PFSK-1 (cell line): ENCODE measurements at regions not wholly inside any gene's neighbourhood (a gene's known extent, or its start where the extent isn't known, plus 50 kb on each side); places are given as distances from the start of the nearest gene placed in this dataset.

Source experiments
- FOXP2 ChIP-seq: optimal IDR thresholded peaks from 2 replicates; pipeline ENCODE3; 2011; ENCODE audit warnings: borderline replicate concordance, control low read depth, inconsistent platforms; ENCODE audit not compliant: insufficient read depth; ENCODE audit errors: extremely low read length, extremely low read depth
- POLR2AphosphoS5 ChIP-seq: IDR thresholded peaks from 2 replicates; pipeline ENCODE4 v1.6.1; 2012; ENCODE audit warnings: low read depth, mild to moderate bottlenecking, control low read depth, low read length, moderate library complexity
- SIN3A ChIP-seq: IDR thresholded peaks from 2 replicates; pipeline ENCODE4 v1.6.1; 2012; ENCODE audit warnings: mild to moderate bottlenecking, low read length, moderate library complexity, borderline replicate concordance; ENCODE audit not compliant: insufficient read depth
- TAF1 ChIP-seq: IDR thresholded peaks from 2 replicates; pipeline ENCODE4 v1.6.1; 2012; ENCODE audit warnings: low read length, control low read depth, borderline replicate concordance; ENCODE audit not compliant: insufficient read depth
- TF ChIP-seq, protein P1 (sequence below), 2 experiments: IDR thresholded peaks; 2 replicates each; pipeline versions ENCODE4 v1.6.1 to v1.8.0; 2011 to 2012; ENCODE audit warnings: low read depth in 2 of 2, low read length in 2 of 2, control low read depth in 1 of 2, inconsistent platforms in 1 of 2, mild to moderate bottlenecking in 1 of 2, moderate library complexity in 1 of 2; ENCODE audit not compliant: insufficient read depth in 1 of 2

DNA sequence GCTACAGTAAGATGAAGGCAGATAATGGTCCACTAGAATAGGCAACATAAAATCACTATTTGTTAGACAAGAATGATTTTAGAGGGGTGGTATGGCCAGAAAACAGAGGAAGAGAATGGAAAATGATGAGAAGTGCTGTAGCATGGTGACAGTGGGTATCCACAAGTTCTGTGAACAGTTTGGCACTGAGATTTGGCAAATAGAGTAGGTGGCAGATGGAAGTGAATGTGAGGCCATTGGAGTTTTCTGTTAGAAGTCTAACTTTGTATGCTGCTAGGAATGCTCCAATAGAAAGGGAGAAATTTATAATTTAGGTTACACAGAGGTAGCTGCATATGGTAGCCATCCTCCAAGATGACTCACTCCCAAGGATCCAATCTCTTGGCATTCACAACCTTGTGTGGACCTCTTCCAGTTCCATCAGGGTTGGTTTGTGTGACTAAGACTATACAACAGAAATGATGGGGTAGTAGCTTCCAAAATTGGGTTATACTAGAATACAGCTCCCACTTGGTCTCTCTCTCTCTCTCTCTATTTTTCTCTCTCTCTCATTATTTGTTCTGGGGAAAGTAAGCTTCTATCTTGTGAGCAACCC lies 646.9 kb upstream of the ZNF608 start:
- TF ChIP-seq TAF1 (no peak), SIN3A (no peak), FOXP2 (no peak), POLR2AphosphoS5 (no peak)
- TF ChIP-seq, protein P1, sequence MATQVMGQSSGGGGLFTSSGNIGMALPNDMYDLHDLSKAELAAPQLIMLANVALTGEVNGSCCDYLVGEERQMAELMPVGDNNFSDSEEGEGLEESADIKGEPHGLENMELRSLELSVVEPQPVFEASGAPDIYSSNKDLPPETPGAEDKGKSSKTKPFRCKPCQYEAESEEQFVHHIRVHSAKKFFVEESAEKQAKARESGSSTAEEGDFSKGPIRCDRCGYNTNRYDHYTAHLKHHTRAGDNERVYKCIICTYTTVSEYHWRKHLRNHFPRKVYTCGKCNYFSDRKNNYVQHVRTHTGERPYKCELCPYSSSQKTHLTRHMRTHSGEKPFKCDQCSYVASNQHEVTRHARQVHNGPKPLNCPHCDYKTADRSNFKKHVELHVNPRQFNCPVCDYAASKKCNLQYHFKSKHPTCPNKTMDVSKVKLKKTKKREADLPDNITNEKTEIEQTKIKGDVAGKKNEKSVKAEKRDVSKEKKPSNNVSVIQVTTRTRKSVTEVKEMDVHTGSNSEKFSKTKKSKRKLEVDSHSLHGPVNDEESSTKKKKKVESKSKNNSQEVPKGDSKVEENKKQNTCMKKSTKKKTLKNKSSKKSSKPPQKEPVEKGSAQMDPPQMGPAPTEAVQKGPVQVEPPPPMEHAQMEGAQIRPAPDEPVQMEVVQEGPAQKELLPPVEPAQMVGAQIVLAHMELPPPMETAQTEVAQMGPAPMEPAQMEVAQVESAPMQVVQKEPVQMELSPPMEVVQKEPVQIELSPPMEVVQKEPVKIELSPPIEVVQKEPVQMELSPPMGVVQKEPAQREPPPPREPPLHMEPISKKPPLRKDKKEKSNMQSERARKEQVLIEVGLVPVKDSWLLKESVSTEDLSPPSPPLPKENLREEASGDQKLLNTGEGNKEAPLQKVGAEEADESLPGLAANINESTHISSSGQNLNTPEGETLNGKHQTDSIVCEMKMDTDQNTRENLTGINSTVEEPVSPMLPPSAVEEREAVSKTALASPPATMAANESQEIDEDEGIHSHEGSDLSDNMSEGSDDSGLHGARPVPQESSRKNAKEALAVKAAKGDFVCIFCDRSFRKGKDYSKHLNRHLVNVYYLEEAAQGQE (IDR thresholded peaks at IDR 0.05; ENCODE audit: insufficient read depth in 1 of 2, low read depth in 2 of 2, low read length in 2 of 2): no peak

DNA sequence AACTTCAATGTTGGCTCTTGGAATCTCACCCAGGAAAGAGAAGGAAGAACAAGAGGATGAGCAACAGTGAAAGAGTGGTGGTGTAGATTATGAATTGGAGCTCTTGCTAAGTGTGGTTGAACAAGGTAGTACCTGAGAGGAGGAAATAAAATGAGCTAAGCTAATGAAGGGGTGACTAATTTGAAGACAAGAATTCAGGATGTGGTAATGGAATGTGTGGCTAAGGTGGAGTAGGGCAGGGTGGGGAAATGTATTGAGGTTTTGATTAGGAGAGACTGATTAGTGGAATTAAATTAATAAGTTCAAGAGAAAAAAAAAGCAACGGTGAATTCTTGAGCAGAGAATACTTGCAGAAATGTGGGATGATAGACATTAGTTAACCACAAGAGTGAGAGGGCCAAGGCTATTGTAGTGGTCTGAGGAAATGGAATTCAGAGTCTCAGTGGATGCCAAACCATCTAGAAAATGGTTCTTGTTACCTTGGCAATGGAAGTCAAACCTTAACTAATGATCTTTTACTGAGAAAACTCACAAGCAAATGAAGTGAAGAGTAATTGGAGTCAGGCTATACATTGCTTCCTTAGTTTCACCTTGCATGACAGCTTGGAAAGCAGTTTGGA lies 648.3 kb upstream of the ZNF608 start:
- TF ChIP-seq POLR2AphosphoS5 (no peak), TAF1 (no peak), FOXP2 (no peak), SIN3A (no peak)
- TF ChIP-seq, protein P1 (IDR thresholded peaks at IDR 0.05; ENCODE audit: insufficient read depth in 1 of 2, low read depth in 2 of 2, low read length in 2 of 2): no peak

DNA sequence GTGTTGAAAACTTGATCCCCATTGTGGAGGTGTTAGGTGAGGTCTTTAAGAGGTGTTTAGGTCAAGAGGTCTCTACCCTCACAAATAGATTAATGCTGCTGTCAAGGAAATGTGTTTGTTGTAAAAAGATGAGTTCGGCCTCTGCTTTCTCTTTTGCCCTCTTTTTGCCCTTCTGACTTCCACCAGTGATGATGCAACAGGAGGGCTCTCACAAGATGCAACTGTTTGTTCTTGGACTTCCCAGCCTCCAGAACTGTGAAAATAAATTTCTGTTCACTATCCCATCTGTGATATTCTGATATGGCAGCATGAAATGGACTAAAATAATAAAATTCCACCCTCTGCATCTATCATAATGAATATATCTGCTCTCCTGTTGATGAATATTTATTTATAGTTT lies 650.0 kb upstream of the ZNF608 start:
- no peak for TF ChIP-seq SIN3A
- TF ChIP-seq, protein P1 (IDR thresholded peaks at IDR 0.05; ENCODE audit: insufficient read depth in 1 of 2, low read depth in 2 of 2, low read length in 2 of 2): no peak
- no peak for TF ChIP-seq FOXP2
- no peak for TF ChIP-seq POLR2AphosphoS5
- TF ChIP-seq TAF1: no peak

DNA sequence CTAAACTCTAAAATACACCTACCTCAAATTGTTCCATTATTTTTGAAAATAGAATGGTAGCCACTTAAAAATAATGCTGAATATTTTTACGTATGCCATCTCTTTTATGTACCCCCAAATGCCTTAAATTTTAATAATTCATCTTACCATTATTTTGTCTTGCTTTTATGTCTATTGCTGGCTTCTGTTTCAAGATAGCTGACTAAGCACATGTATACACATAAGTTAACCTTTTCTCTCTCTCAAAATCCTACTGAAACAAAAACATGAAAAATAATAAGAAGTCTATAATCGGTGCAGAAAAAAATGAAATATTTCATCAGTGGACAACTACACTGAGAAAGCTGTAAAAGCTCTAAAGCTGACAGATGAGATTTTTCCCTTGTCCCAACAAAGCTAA lies 652.0 kb upstream of the ZNF608 start:
- TF ChIP-seq FOXP2: no peak
- TF ChIP-seq TAF1: no peak
- no peak for TF ChIP-seq SIN3A
- TF ChIP-seq, protein P1 (IDR thresholded peaks at IDR 0.05; ENCODE audit: insufficient read depth in 1 of 2, low read depth in 2 of 2, low read length in 2 of 2): no peak
- no peak for TF ChIP-seq POLR2AphosphoS5
